Omental fat pad (tissue), 3 donors: ENCODE measurements at regions not wholly inside any gene's neighbourhood (a gene's known extent, or its start where the extent isn't known, plus 50 kb on each side); places are given as distances from the start of the nearest gene placed in this dataset.

Experiments
- ATAC-seq: fragments of 150-250 bp; one replicate; pipeline ENCODE4 v1.9.1; 2016; ENCODE audit warnings: mild to moderate bottlenecking, moderate library complexity; ENCODE audit not compliant: low FRiP score
- DNase-seq: peaks from one replicate; pipeline ENCODE4 v3.0.0-alpha.2; 2019; ENCODE audit warnings: low spot score
- CTCF ChIP-seq, 3 donors: fragments of 450-650 bp; IDR thresholded peaks; one replicate each; pipeline ENCODE4 v1.5.1; 2016 to 2017; ENCODE audit warnings: antibody characterized with exemption in 3 of 3, mild to moderate bottlenecking in 3 of 3, moderate library complexity in 2 of 3

- ATAC-seq (no peak), DNase-seq (no peak)
- TF ChIP-seq CTCF (IDR thresholded peaks at IDR 0.05): no peak
These were observed 85.8 kb upstream of the NELL2 start for GRCh38 chr12:44961887-44962286.

GRCh38 chr12:44960856-44961255, 84.7 kb upstream of the NELL2 start:
- no peak for TF ChIP-seq CTCF (IDR thresholded peaks at IDR 0.05)
- no peak for DNase-seq
- no peak for ATAC-seq

GRCh38 chr12:44960423-44960822, 84.3 kb upstream of the NELL2 start:
- DNase-seq (no peak), ATAC-seq (no peak)
- TF ChIP-seq CTCF (IDR thresholded peaks at IDR 0.05): no peak

GRCh38 chr12:44947163-44947562, 71.0 kb upstream of the NELL2 start:
- no peak for TF ChIP-seq CTCF (IDR thresholded peaks at IDR 0.05)
- ATAC-seq (no peak), DNase-seq (no peak)

- no peak for TF ChIP-seq CTCF (IDR thresholded peaks at IDR 0.05)
- DNase-seq (no peak), ATAC-seq (no peak)
These were observed 66.6 kb upstream of the NELL2 start for GRCh38 chr12:44942714-44943113.

- DNase-seq: no peak
- peak; percentile 68 for ATAC-seq
- TF ChIP-seq CTCF (IDR thresholded peaks at IDR 0.05): no peak
These were observed 55.0 kb upstream of the NELL2 start for GRCh38 chr12:44930972-44931600.

GRCh38 chr12:44929236-44929885, 53.2 kb upstream of the NELL2 start:
- TF ChIP-seq CTCF (IDR thresholded peaks at IDR 0.05): no peak
- ATAC-seq (no peak), DNase-seq (no peak)
